ENCODE measurements at regions not wholly inside any gene's neighbourhood (a gene's known extent, or its start where the extent isn't known, plus 50 kb on each side); places are given as distances from the start of the nearest gene placed in this dataset.

- TF ChIP-seq CTCF (IDR thresholded peaks at IDR 0.05) (no peak), REST (IDR thresholded peaks at IDR 0.05) (no peak), KDM1A (IDR thresholded peaks at IDR 0.05; ENCODE audit: low read depth) (no peak), SREBF2 (IDR thresholded peaks at IDR 0.05) (no peak), POLR2A (IDR thresholded peaks at IDR 0.05; ENCODE audit: low read length) (no peak)
Measured at GRCh38 chr6:66082914-66083313, 375.9 kb upstream of the EYS start.

All from A549 (cell line).